GM19025 (cell line): ENCODE measurements at regions not wholly inside any gene's neighbourhood (a gene's known extent, or its start where the extent isn't known, plus 50 kb on each side); places are given as distances from the start of the nearest gene placed in this dataset.
"Not testable (repeated sequence)": the region's sequence is repeated elsewhere in the genome, so short reads cannot be mapped to it uniquely, and the experiment has no call there.

Experiments
- ATAC-seq: cut with Tn5 transposase; IDR thresholded peaks from one replicate; pipeline ENCODE4 v1.9.1; 2021; ENCODE audit warnings: mild to moderate bottlenecking, low read depth, moderate library complexity; ENCODE audit not compliant: unreplicated experiment

GRCh38 chr21:32099812-32100416 lies 178.9 kb downstream of the MIS18A start:
- no peak for ATAC-seq

DNA sequence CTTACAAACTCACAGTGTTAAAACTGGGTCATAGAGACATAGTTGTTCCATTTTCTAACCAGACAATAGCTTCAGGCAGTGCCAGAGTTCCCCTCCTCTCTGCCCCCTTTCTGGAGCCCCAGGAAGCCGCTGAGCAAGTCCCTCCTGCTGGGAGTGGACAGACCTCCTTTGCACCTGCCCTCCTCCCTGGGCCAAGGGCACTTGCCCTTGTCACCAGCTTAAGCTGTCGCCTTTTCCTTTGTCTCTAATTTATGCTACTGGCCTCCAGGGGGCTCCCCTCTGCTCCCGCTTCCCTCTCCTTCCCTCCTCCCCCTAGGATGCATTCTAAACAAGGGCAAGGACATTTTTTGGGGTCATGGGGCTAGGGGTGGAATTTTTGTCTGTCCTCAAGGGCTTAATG lies 182.4 kb downstream of the MIS18A start:
- ATAC-seq, result no peak

- ATAC-seq, result no peak
Measured at GRCh38 chr21:32094804-32095203, 184.0 kb downstream of the MIS18A start.

- ATAC-seq, result no peak
Measured at GRCh38 chr21:32093646-32094462, 185.0 kb downstream of the MIS18A start.

- no peak for ATAC-seq
Measured at GRCh38 chr21:32090956-32091355, 187.9 kb downstream of the MIS18A start.

- no peak for ATAC-seq
Measured at GRCh38 chr21:32089766-32090165, 189.1 kb downstream of the MIS18A start.

DNA sequence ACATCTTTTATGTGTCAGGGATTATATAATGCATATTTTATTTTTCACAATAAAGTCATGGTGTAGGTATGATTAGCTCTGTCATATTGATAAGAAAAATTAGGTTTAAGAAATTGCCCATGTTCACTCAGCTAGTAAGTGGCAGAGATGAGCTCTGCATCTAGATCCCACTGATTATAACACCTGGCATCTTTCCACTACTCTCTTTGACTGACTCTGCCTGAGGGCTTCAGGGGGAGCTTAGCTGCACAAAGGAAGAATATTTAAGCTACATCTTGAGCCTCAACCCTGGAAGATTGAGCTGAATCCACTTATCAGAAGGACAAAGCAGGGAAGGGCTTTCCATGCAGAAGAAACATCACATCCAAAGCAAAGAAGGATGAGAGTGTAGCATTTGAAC lies 190.4 kb downstream of the MIS18A start:
- no peak for ATAC-seq

GRCh38 chr21:32087447-32087846 lies 191.4 kb downstream of the MIS18A start:
- no peak for ATAC-seq

DNA sequence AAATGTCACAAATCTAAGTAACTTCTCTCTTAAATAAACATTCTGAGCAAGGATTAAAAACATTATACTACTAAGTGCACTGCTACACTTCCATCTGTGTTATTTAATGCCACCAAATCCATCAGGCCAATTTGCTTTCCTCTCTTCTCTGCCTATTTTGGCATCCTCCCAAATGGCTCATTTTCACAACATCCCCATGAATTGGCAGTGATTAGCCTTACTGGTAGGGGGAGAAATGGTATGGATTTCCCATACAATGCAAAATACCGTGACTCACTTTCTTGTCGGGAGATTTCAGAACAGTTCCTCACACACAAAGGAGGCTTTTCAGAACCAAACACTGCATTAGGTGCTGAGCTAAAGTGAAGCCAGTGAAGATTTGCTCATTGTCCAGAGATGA lies 195.7 kb downstream of the MIS18A start:
- no peak for ATAC-seq

- no peak for ATAC-seq
Measured at GRCh38 chr21:32082466-32082865, 196.4 kb downstream of the MIS18A start.

DNA sequence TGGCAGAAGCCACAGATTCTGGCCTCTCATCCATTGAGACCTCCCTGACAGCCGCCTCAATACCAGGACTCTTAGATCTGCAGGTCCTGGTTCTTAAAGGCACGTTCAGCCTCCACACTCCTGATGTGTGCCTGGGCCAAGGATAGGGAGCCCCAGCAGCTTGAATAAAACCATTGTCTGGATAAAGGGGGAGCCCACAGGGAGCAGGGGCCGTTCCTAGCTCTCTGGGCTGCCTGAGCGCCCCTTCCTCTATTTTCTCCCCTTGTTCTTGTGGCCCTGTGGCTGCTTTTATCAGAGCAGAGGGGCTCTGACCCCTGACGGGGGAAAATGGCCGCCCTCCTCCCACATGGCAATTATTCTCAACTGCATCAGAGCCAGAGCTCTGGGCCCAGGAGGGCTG lies 200.8 kb downstream of the HUNK start:
- ATAC-seq, result no peak

- ATAC-seq, result no peak
Measured at GRCh38 chr21:32073190-32073589, 200.4 kb downstream of the HUNK start.

DNA sequence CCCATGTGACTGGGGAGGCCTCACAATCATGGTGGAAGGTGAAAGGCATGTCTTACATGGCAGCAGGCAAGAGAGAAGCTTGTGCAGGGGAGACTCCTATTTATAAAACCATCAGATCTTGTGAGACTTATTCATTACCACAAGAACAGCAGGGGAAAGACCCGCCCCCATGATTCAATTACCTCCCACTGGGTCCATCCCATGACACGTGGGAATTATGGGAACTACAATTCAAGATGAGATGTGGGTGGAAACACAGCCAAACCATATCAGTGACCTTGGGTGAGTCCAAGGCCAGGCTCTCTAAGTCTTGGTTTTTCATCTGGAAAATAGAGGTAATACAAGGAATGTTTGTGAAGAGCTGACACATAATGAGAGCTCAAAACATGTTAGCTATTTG lies 198.8 kb downstream of the HUNK start:
- ATAC-seq, result not testable (repeated sequence)

- ATAC-seq, result no peak
Measured at GRCh38 chr21:32070676-32071330, 198.0 kb downstream of the HUNK start.

DNA sequence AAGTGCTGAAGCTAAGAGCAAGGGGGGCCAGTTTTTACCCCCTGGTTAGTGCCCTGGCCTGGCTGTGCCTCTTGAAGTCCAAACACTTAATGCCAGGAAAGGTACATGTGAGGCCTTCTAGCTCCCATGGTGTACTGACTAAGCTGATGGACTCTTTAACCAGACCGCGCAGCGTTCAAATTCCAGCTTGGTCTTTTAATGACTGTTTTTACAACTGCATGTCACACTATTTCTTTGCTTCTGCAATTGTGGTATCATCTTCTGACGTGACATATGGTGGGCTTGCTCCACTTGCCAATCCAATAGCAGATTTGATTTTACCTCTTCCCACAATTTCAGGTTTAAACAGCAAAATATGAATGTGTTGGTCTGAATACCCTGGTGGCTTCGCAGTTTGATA lies 197.3 kb downstream of the HUNK start:
- ATAC-seq, result no peak

DNA sequence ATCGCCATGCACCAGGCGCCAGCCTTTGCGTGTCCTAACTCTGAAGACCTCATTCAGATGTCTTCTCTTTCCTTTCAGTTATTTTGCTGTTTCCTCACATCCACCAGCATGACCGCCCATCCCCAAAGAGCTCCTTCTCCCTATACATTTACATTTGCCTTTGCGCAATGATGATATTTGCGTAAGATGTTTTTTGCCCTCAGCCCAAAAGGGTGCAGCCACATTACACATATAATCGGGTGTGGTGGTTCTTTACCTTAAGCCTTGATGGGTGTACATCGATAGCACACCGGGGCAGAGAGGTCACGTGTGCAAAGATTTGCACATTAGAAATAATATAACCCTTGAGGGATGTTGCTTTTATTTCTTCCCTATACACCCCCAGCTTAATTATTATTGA lies 192.8 kb downstream of the HUNK start:
- ATAC-seq, result no peak

DNA sequence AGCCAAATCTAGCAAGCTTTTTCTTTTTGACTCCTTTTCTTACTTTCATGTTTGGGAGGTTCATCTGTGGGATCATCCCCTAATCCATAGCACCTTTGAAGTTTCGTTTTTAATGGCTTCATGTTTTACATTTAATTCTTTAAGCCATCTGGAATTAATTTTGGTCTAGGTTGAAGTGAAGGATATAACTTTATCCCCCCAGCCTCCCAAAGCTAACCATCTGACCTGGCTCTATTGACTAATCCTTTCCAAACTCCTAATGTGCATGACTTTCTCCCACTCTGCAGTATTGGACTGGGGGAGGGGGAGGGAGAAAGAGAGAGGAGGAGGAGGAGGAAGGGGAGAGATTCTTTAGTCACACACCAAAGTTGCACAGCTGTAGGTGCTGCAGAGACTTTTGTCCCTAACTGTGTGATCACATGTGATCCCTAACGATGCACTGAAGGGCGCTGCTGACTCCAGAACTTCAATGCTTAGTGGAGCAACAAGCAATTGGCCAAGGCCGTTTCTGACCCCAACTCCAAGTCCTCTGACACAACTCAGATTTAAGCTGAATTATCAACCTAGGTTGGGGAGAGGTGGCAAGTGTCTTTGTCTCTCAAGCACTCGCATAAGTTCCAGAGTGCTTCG lies 191.6 kb downstream of the HUNK start:
- no peak for ATAC-seq

GRCh38 chr21:32062591-32063227 lies 189.9 kb downstream of the HUNK start:
- ATAC-seq, result no peak

DNA sequence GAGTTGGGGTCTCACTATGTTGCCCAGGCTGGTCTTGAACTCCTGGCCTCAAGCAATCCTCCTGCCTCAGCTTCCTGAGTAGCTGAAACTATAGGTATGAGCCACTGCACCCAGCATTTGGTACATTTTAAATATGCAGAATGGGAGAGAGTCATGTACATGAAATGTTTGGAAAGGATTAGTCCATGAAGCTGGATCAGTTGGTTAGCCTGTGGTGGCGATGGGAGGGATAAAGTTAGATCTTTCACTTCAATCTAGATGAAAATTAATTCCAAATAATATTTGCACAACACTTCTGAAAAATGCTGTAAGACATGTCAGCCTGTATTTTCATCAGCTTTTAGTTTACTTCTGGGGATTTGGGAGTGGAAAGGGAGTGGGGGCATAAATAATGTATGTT lies 188.9 kb downstream of the HUNK start:
- no peak for ATAC-seq

- no peak for ATAC-seq
Measured at GRCh38 chr21:32056791-32057190, 184.0 kb downstream of the HUNK start.

DNA sequence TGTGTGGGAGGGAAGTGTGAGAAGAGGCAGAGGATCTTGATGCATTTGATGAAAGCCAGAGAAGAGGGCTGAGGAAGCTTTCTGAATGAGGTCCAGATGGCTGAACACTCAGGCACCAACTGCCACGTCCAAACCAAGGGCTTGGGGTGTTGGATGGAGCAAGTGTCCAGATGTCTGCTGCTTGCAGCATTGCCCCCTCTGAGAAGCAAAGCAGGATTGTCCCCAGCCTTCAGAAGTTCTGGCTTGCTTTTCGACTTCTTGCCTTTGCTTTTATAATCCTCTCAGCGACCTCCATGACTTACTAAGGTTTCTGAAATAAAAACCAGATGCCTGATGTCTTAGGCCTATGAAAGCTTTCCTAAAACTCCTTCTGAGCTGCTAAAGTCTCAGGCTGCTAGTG lies 182.5 kb downstream of the HUNK start:
- no peak for ATAC-seq
